C4-2B (cell line): ENCODE measurements at regions not wholly inside any gene's neighbourhood (a gene's known extent, or its start where the extent isn't known, plus 50 kb on each side); places are given as distances from the start of the nearest gene placed in this dataset.

ENCODE experiments used
- CTCF ChIP-seq: fragments of 450-650 bp; conservative IDR thresholded peaks from 2 replicates; pipeline ENCODE4 v1.5.1; 2017; ENCODE audit warnings: mild to moderate bottlenecking
- ZFX ChIP-seq: fragments of 450-650 bp; IDR thresholded peaks from 2 replicates; pipeline ENCODE4 v1.6.1; 2017

DNA sequence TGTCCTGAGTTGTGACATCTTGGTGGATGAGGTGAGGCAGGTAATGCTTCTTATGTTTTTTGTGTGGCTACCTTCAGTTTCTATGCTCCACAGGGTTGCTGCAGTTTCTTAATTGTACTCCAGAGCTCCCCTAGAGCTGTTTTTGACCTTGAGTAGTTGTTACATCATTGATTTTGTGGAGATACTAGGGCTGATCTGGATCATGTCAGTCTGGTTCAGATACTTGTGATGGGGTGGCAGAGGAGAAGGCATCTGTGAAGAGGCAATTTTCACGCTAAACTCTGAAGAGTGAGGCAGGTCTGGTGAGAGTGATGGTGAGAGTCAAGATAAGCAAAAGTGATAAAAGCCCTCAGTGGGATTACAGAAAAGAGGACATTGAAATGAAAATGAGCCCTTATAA lies 1180.2 kb downstream of the RAPGEF2 start:
- TF ChIP-seq CTCF (no peak), ZFX (no peak)
